Caco-2 (cell line): ENCODE measurements at regions not wholly inside any gene's neighbourhood (a gene's known extent, or its start where the extent isn't known, plus 50 kb on each side); places are given as distances from the start of the nearest gene placed in this dataset.

ENCODE experiments used
- BruUV-seq: library from RNA; stranded (reverse); fragments of 400-500 nt; replicated peaks from 2 replicates; lab custom pipeline; 2021; lab: Mats Ljungman, UMichigan
- CTCF ChIA-PET: fragments of 300-600 bp; sonication (Branson Sonifier 250); formaldehyde crosslinking; loops from one replicate; lab custom pipeline; 2022; ENCODE audit warnings: antibody characterized with exemption; lab: Charles Lee
- POLR2A ChIA-PET: fragments of 300-600 bp; sonication (Branson Sonifier 250); formaldehyde crosslinking; loops from one replicate; lab custom pipeline; 2022; ENCODE audit warnings: antibody characterized with exemption; lab: Charles Lee
- DNase-seq, 2 experiments: peaks; one replicate each; pipeline versions ENCODE4 v3.0.0 to v3.0.0-alpha.2; 2020 to 2022
- H3K27me3 ChIP-seq: replicated peaks from 2 replicates; pipeline ENCODE4 v1.6.0; 2011; ENCODE audit warnings: low read length; ENCODE audit not compliant: control insufficient read depth, insufficient read depth
- H3K36me3 ChIP-seq: 2 replicates; pipeline ENCODE4 v1.5.1; 2011; ENCODE audit warnings: low read length; ENCODE audit not compliant: control insufficient read depth, insufficient read depth
- H3K4me1 ChIP-seq: fragments of 250-450 bp; sonication (Bioruptor Pico); 2 replicates; pipeline ENCODE4 v1.5.1; 2020; ENCODE audit warnings: mild to moderate bottlenecking
- H3K4me3 ChIP-seq: 2 replicates; pipeline ENCODE4 v1.5.1; 2011; ENCODE audit warnings: low read depth, mild to moderate bottlenecking, control low read depth, low read length
- H3K9me3 ChIP-seq: fragments of 250-450 bp; sonication (Bioruptor Pico); 2 replicates; pipeline ENCODE4 v1.5.1; 2020; ENCODE audit warnings: mild to moderate bottlenecking, moderate library complexity
- H3K27ac Mint-ChIP-seq: one replicate; pipeline ENCODE4 v1.8.0; 2022; ENCODE audit warnings: mixed read lengths; ENCODE audit not compliant: unreplicated experiment
- H3K27me3 Mint-ChIP-seq: one replicate; pipeline ENCODE4 v1.8.0; 2022; ENCODE audit warnings: mixed read lengths; ENCODE audit not compliant: insufficient read depth, unreplicated experiment
- H3K36me3 Mint-ChIP-seq: one replicate; pipeline ENCODE4 v1.8.0; 2022; ENCODE audit warnings: mild to moderate bottlenecking, mixed read lengths; ENCODE audit not compliant: insufficient read depth, unreplicated experiment
- H3K4me1 Mint-ChIP-seq: one replicate; pipeline ENCODE4 v1.8.0; 2022; ENCODE audit warnings: low read depth, mixed read lengths; ENCODE audit not compliant: unreplicated experiment
- H3K4me3 Mint-ChIP-seq: one replicate; pipeline ENCODE4 v1.8.0; 2022; ENCODE audit warnings: mild to moderate bottlenecking, moderate library complexity, mixed read lengths; ENCODE audit not compliant: unreplicated experiment
- H3K9me3 Mint-ChIP-seq: one replicate; pipeline ENCODE4 v1.8.0; 2022; ENCODE audit warnings: mixed read lengths; ENCODE audit not compliant: unreplicated experiment
- CTCF ChIP-seq, 2 experiments: fragments of 200-600 bp in 1 of 2; IDR thresholded peaks; 1 replicate in 1 of 2; 2 replicates in 1 of 2; pipeline versions ENCODE4 v1.5.1 to v1.8.0; 2011 to 2022; ENCODE audit warnings: antibody characterized with exemption in 1 of 2, control low read depth in 1 of 2, inconsistent platforms in 1 of 2, low read depth in 1 of 2, low read length in 1 of 2, mild to moderate bottlenecking in 1 of 2, moderate library complexity in 1 of 2; ENCODE audit not compliant: insufficient read depth in 1 of 2, severe bottlenecking in 1 of 2, unreplicated experiment in 1 of 2
- intact Hi-C: fragments of 100-400 bp; cut with micrococcal nuclease; formaldehyde crosslinking; loops from one replicate; pipeline ENCODE4 v1.10.0; 2022; ENCODE audit not compliant: unreplicated experiment

DNA sequence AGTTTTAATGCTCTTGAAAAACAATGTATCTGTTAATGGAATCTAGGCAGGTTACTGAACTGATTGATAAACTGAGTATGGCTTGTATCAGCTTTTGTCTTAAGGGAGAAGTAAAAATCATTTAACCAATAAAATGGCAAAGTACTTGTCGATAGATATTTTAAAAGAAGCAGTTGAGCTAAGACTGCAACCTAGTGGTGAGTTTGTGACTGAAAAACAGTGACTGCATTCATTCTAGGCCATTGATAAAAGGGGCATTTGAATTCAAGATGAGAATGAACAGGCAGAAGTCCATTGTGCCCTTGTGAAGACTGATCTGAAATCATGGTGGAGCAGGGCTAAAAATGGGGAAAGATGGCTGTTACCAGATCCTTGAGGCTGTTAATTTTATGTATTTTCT, 59.4 kb upstream of the MSTN start:
- no peak overlapping the region for H3K27ac Mint-ChIP-seq
- peak; percentile 31 to 57 for TF ChIP-seq CTCF (IDR thresholded peaks at IDR 0.05; ENCODE audit: insufficient read depth in 1 of 2, low read depth in 1 of 2, low read length in 1 of 2, severe bottlenecking in 1 of 2, unreplicated experiment in 1 of 2)
- BruUV-seq = no TSS peak
- H3K9me3 Mint-ChIP-seq = no peaks in the 10 kb centered on the region
- no peaks in the 10 kb centered on the region for H3K4me1 Mint-ChIP-seq
- Histone ChIP-seq H3K4me1 (no peaks in the 10 kb centered on the region), H3K27me3 (no peaks in the 10 kb centered on the region), H3K4me3 (no peak overlapping the region), H3K36me3 (no peaks in the 10 kb centered on the region), H3K9me3 (no peaks in the 10 kb centered on the region)
- POLR2A ChIA-PET = no interaction called here
- DNase-seq = peak in 1 of 2 experiments; percentile 17
- intact Hi-C loops = loop anchor here (1.0 kb wide), 2 partner anchors 33 to 58 kb away; a partner anchor contains a TSS
- no peak overlapping the region for H3K4me3 Mint-ChIP-seq
- no peaks in the 10 kb centered on the region for H3K27me3 Mint-ChIP-seq
- H3K36me3 Mint-ChIP-seq = no peaks in the 10 kb centered on the region
- CTCF ChIA-PET = interaction anchor here (0.6 to 1.0 kb wide), 2 partner anchors 58 to 1040 kb away, joined by 3 to 4 read pairs; a partner anchor contains a TSS

- no peak overlapping the region for H3K4me3 ChIP-seq
- Mint-ChIP-seq H3K9me3 (no peaks in the 10 kb centered on the region), H3K4me3 (no peak overlapping the region), H3K36me3 (no peaks in the 10 kb centered on the region), H3K4me1 (no peaks in the 10 kb centered on the region), H3K27ac (no peak overlapping the region), H3K27me3 (no peaks in the 10 kb centered on the region)
- no TSS peak for BruUV-seq
- H3K4me1 ChIP-seq = no peaks in the 10 kb centered on the region
- ChIA-PET CTCF (interaction anchor here (1.0 kb wide), 1 partner anchor 59 kb away, joined by 4 read pairs; a partner anchor contains a TSS), POLR2A (no interaction called here)
- no peaks in the 10 kb centered on the region for H3K9me3 ChIP-seq
- H3K27me3 ChIP-seq = no peaks in the 10 kb centered on the region
- intact Hi-C loops = no loop called here
- H3K36me3 ChIP-seq = no peaks in the 10 kb centered on the region
- no peak for DNase-seq
- TF ChIP-seq CTCF (IDR thresholded peaks at IDR 0.05; ENCODE audit: insufficient read depth in 1 of 2, low read depth in 1 of 2, low read length in 1 of 2, severe bottlenecking in 1 of 2, unreplicated experiment in 1 of 2) = no peak
Measured at GRCh38 chr2:190121305-190121704, 58.8 kb upstream of the MSTN start.

- BruUV-seq = no TSS peak
- Histone ChIP-seq H3K4me1 (no peaks in the 10 kb centered on the region), H3K27me3 (no peaks in the 10 kb centered on the region), H3K36me3 (no peaks in the 10 kb centered on the region), H3K4me3 (no peak overlapping the region), H3K9me3 (no peaks in the 10 kb centered on the region)
- Mint-ChIP-seq H3K9me3 (peaks cover 12% of the 10 kb centered on the region), H3K4me1 (no peaks in the 10 kb centered on the region), H3K27ac (no peak overlapping the region), H3K27me3 (no peaks in the 10 kb centered on the region), H3K36me3 (no peaks in the 10 kb centered on the region), H3K4me3 (no peak overlapping the region)
- no peak for TF ChIP-seq CTCF (IDR thresholded peaks at IDR 0.05; ENCODE audit: insufficient read depth in 1 of 2, low read depth in 1 of 2, low read length in 1 of 2, severe bottlenecking in 1 of 2, unreplicated experiment in 1 of 2)
- DNase-seq = no peak
- intact Hi-C loops = no loop called here
- ChIA-PET POLR2A (no interaction called here), CTCF (interaction anchor here (0.7 kb wide), 1 partner anchor 461 kb away, joined by 5 read pairs; no protein-coding TSS in a partner anchor)
Measured at GRCh38 chr2:190119923-190120590, 57.5 kb upstream of the MSTN start.
